K562 (cell line): ENCODE measurements at regions not wholly inside any gene's neighbourhood (a gene's known extent, or its start where the extent isn't known, plus 50 kb on each side); places are given as distances from the start of the nearest gene placed in this dataset.

ENCODE experiments used
- ATAC-seq: fragments of 200-7000 bp; cut with Tn5 transposase; 3 replicates; pipeline ENCODE4 v1.9.1; 2020; ENCODE audit warnings: moderate library complexity
- BruUV-seq: library from RNA; stranded (reverse); fragments of 400-500 nt; replicated peaks from 2 replicates; lab custom pipeline; 2021; lab: Mats Ljungman, UMichigan
- CTCF ChIA-PET: fragments of 300-600 bp; formaldehyde crosslinking; extraction: SDS; loops from one replicate; lab custom pipeline; 2021; ENCODE audit warnings: low intra/inter-chr PET ratio; lab: Yijun Ruan, JAX
- POLR2A ChIA-PET: fragments of 300-600, 350-650 bp; sonication (Branson Sonifier 250); formaldehyde crosslinking; extraction: SDS; loops from one replicate; lab custom pipeline; 2021; ENCODE audit warnings: antibody characterized with exemption, inconsistent platforms; lab: Yijun Ruan, JAX
- DNase-seq, 4 experiments: peaks; one replicate each; pipeline versions ENCODE4 v3.0.0 to v3.0.0-alpha.2; 2011 to 2018; ENCODE audit warnings: low spot score in 3 of 4, mixed read lengths in 3 of 4; ENCODE audit errors: extremely low read depth in 1 of 4
- FAIRE-seq: peaks from 2 replicates; lab custom pipeline; 2011; peaks lifted over from hg19 to GRCh38; lab: Jason Lieb, UNC
- H2AFZ ChIP-seq: 2 replicates; pipeline ENCODE4 v1.6.0; 2011; ENCODE audit warnings: low read depth, low read length, control low read depth, inconsistent platforms
- H3K27ac ChIP-seq: fragments of 200-600 bp; 3 replicates; pipeline ENCODE4 v1.8.0; 2011; ENCODE audit warnings: low read depth, mild to moderate bottlenecking, control low read depth, inconsistent platforms, low read length, moderate library complexity, mixed read lengths; ENCODE audit errors: extremely low read depth
- H3K27me3 ChIP-seq, 2 experiments: fragments of 300-600 bp in 1 of 2; 2 replicates in 1 of 2; 3 replicates in 1 of 2; pipeline versions ENCODE4 v1.6.0 to v1.8.0; 2011; ENCODE audit warnings: inconsistent platforms in 2 of 2, low read length in 2 of 2, mild to moderate bottlenecking in 1 of 2, mixed read lengths in 1 of 2, moderate library complexity in 1 of 2; ENCODE audit not compliant: control insufficient read depth in 2 of 2, insufficient read depth in 2 of 2
- H3K36me3 ChIP-seq: fragments of 300-600 bp; 3 replicates; pipeline ENCODE4 v1.8.0; 2011; ENCODE audit warnings: mild to moderate bottlenecking, low read length, inconsistent platforms; ENCODE audit not compliant: control insufficient read depth, insufficient read depth
- H3K4me1 ChIP-seq, 2 experiments: fragments of 200-600 bp in 1 of 2; replicated peaks in 1 of 2; 2 replicates in 1 of 2; 3 replicates in 1 of 2; pipeline versions ENCODE4 v1.5.1 to v1.8.0; 2011; ENCODE audit warnings: inconsistent platforms in 2 of 2, low read length in 2 of 2, mild to moderate bottlenecking in 1 of 2, mixed read lengths in 1 of 2, moderate library complexity in 1 of 2; ENCODE audit not compliant: control insufficient read depth in 2 of 2, insufficient read depth in 2 of 2
- H3K4me2 ChIP-seq: 2 replicates; pipeline ENCODE4 v1.6.1; 2011; ENCODE audit warnings: low read length, control low read depth, inconsistent platforms, mixed read lengths; ENCODE audit not compliant: insufficient read depth
- H3K4me3 ChIP-seq: fragments of 200-600 bp; sonication (generic), shearing (Covaris generic); 2 replicates; pipeline ENCODE4 v1.5.1; 2016; ENCODE audit warnings: control low read depth, inconsistent platforms
- H3K79me2 ChIP-seq: fragments of 200-600 bp; 3 replicates; pipeline ENCODE4 v1.8.0; 2011; ENCODE audit warnings: low read length, inconsistent platforms; ENCODE audit not compliant: control insufficient read depth, insufficient read depth
- H3K9ac ChIP-seq, 2 experiments: 2 replicates each; pipeline versions ENCODE4 v1.6.0 to v1.6.1; 2011; ENCODE audit warnings: low read depth in 2 of 2, low read length in 2 of 2, control low read depth in 1 of 2, inconsistent platforms in 1 of 2, mild to moderate bottlenecking in 1 of 2, mixed read lengths in 1 of 2; ENCODE audit not compliant: insufficient read depth in 1 of 2
- H3K9me1 ChIP-seq: one replicate; pipeline ENCODE4 v1.6.0; 2011; ENCODE audit warnings: inconsistent platforms, mild to moderate bottlenecking, low read length, moderate library complexity; ENCODE audit not compliant: control insufficient read depth, insufficient read depth
- H3K9me3 ChIP-seq: replicated peaks from 2 replicates; pipeline ENCODE4 v1.5.1; 2011; ENCODE audit warnings: low read depth, low read length, inconsistent platforms; ENCODE audit not compliant: control insufficient read depth, insufficient read depth
- H4K20me1 ChIP-seq: replicated peaks from 2 replicates; pipeline ENCODE4 v1.6.1; 2011; ENCODE audit warnings: low read length, inconsistent platforms, mixed read lengths; ENCODE audit not compliant: control insufficient read depth, insufficient read depth
- BRF1 ChIP-seq: IDR thresholded peaks from 3 replicates; pipeline ENCODE4 v1.6.1; 2011; ENCODE audit warnings: borderline replicate concordance, mild to moderate bottlenecking; ENCODE audit not compliant: insufficient read length; ENCODE audit errors: extremely low read depth
- GABPB2 ChIP-seq: fragments of 250-450 bp; sonication (Bioruptor Pico); conservative IDR thresholded peaks from 2 replicates; pipeline ENCODE4 v1.5.1; 2021; ENCODE audit warnings: mild to moderate bottlenecking
- PYGO2 ChIP-seq: fragments of 450-650 bp; IDR thresholded peaks from 2 replicates; pipeline ENCODE4 v1.6.1; 2016; ENCODE audit warnings: mild to moderate bottlenecking, missing genetic modification characterization, moderate library complexity, missing compliant biosample characterization
- TAF9B ChIP-seq: fragments of 450-650 bp; IDR thresholded peaks from 2 replicates; pipeline ENCODE4 v1.6.1; 2018; ENCODE audit warnings: mild to moderate bottlenecking; ENCODE audit not compliant: partially characterized antibody
- ZBTB9 ChIP-seq: fragments of 450-650 bp; formaldehyde crosslinking; IDR thresholded peaks from 2 replicates; pipeline ENCODE4 v1.4.0; 2020; ENCODE audit warnings: mild to moderate bottlenecking, moderate library complexity
- WGBS: fragments of 100-300 bp; shearing (Covaris generic); methylation state at CpG from one replicate; pipeline ENCODE4 v1.1.6; 2016; ENCODE audit warnings: low coverage, mixed read lengths; ENCODE audit not compliant: insufficient coverage; ENCODE audit errors: missing lambda C conversion rate; 5-methylcytosine and 5-hydroxymethylcytosine counted together
- in situ Hi-C: fragments of 300-500 bp; cut with MboI; formaldehyde crosslinking; loops from 4 replicates; pipeline ENCODE4 v1.15.0; 2018; ENCODE audit warnings: inconsistent platforms, mixed read lengths
- intact Hi-C: fragments of 100-400 bp; cut with micrococcal nuclease; formaldehyde crosslinking; loops from 2 replicates; pipeline ENCODE4 v1.14.2; 2022

GRCh38 chr14:30290001-30290400 lies 269.0 kb upstream of the G2E3 start:
- Histone ChIP-seq H4K20me1 (no peaks in the 10 kb centered on the region), H3K27me3 (no peaks in the 10 kb centered on the region), H3K4me1 (no peaks in the 10 kb centered on the region), H3K9ac (no peak overlapping the region), H2AFZ (no peak overlapping the region), H3K4me3 (no peak overlapping the region), H3K36me3 (no peaks in the 10 kb centered on the region), H3K79me2 (no peaks in the 10 kb centered on the region), H3K4me2 (no peak overlapping the region), H3K9me1 (no peaks in the 10 kb centered on the region), H3K9me3 (no peaks in the 10 kb centered on the region), H3K27ac (no peak overlapping the region)
- ATAC-seq, result no peak
- no TSS peak for BruUV-seq
- WGBS, result 63% methylated on average over 3 of the region's 3 CpGs
- FAIRE-seq, result no peak
- intact Hi-C loops, result no loop called here
- CTCF ChIA-PET, result no interaction called here
- DNase-seq, result no peak
- POLR2A ChIA-PET, result no interaction called here
- TF ChIP-seq GABPB2 (CRISPR knock-in tag) (no peak), PYGO2 (no peak)
- in situ Hi-C loops, result no loop called here

- Histone ChIP-seq H3K4me3 (no peak overlapping the region), H3K9ac (no peak overlapping the region), H3K9me3 (no peaks in the 10 kb centered on the region), H4K20me1 (no peaks in the 10 kb centered on the region), H3K36me3 (no peaks in the 10 kb centered on the region), H3K27me3 (no peaks in the 10 kb centered on the region), H3K4me1 (peaks cover 0 to 5% of the 10 kb centered on the region in 2 experiments; a peak in 2 of 5 replicates), H3K4me2 (no peak overlapping the region), H3K27ac (no peak overlapping the region), H3K9me1 (no peaks in the 10 kb centered on the region), H2AFZ (no peak overlapping the region), H3K79me2 (no peaks in the 10 kb centered on the region)
- ATAC-seq (no peak), DNase-seq (no peak), FAIRE-seq (no peak)
- no TSS peak for BruUV-seq
- intact Hi-C loops, result no loop called here
- ChIA-PET POLR2A (no interaction called here), CTCF (no interaction called here)
- WGBS, result 54% methylated on average over 2 of the region's 2 CpGs
- in situ Hi-C loops, result no loop called here
- TF ChIP-seq ZBTB9 (CRISPR knock-in tag), result no peak
- no peak for TF ChIP-seq BRF1
- no peak for TF ChIP-seq TAF9B
These were observed 267.7 kb upstream of the G2E3 start for GRCh38 chr14:30291216-30291615.
